Tibial artery (tissue), 4 donors: ENCODE measurements at regions not wholly inside any gene's neighbourhood (a gene's known extent, or its start where the extent isn't known, plus 50 kb on each side); places are given as distances from the start of the nearest gene placed in this dataset.

Source experiments
- DNase-seq, 2 donors: peaks; one replicate each; pipeline ENCODE4 v3.0.0-alpha.2; 2019
- H3K27ac ChIP-seq, 2 donors: fragments of 200-600 bp; sonication (generic) in 1 of 2; 1 replicate in 1 of 2; 2 replicates in 1 of 2; pipeline ENCODE4 v1.5.1; 2018 to 2019; ENCODE audit warnings: mild to moderate bottlenecking in 1 of 2
- H3K27me3 ChIP-seq, 2 donors: fragments of 200-600 bp; sonication (generic) in 1 of 2; one replicate each; pipeline versions ENCODE4 v1.5.1 to v1.6.0; 2016 to 2019
- H3K36me3 ChIP-seq, 3 donors: fragments of 200-600 bp; sonication (generic) in 2 of 3; one replicate each; pipeline ENCODE4 v1.5.1; 2016 to 2019; ENCODE audit warnings: mild to moderate bottlenecking in 2 of 3
- H3K4me1 ChIP-seq, 4 donors: fragments of 200-600 bp; sonication (generic) in 2 of 4; 1 replicate in 3 of 4; 2 replicates in 1 of 4; pipeline ENCODE4 v1.5.1; 2016 to 2019
- H3K4me3 ChIP-seq, 2 donors: fragments of 200-600 bp; sonication (generic) in 1 of 2; 1 replicate in 1 of 2; 2 replicates in 1 of 2; pipeline ENCODE4 v1.5.1; 2018 to 2019; ENCODE audit warnings: mild to moderate bottlenecking in 2 of 2
- H3K9me3 ChIP-seq, 3 donors: fragments of 200-600 bp; sonication (generic) in 1 of 3; one replicate each; pipeline ENCODE4 v1.5.1; 2016 to 2019
- CTCF ChIP-seq, 2 experiments: fragments of 200-600 bp in 1 of 2; fragments of 450-650 bp in 1 of 2; IDR thresholded peaks; one replicate each; pipeline ENCODE4 v1.5.1; 2017 to 2019; ENCODE audit warnings: antibody characterized with exemption in 2 of 2, mild to moderate bottlenecking in 1 of 2, moderate library complexity in 1 of 2
- intact Hi-C: fragments of 100-400 bp; cut with DNase I; formaldehyde crosslinking; loops from one replicate; pipeline ENCODE4 v1.15.0; 2023; ENCODE audit warnings: low total_unique reads

DNA sequence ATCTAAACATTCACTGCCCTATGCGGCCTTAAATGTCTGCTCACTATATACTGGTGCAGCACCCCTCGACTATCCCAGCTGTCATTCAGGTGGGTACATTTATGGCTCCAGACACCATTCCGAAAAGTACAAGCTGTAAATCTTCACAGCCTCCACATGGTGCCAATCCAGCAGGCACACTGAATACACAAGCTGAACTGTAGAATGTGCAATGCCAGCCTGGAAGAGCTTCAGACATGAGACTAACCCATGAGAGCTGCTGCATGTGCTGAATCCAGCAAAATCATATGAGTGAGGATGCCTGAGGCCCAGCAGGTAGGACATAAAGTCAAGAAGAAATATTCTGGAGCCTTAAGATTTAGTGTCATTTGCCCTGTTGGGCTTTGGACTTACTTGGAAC is 483.8 kb upstream of the GRIA1 start:
- Histone ChIP-seq H3K27me3 (no peaks in the 10 kb centered on the region), H3K4me3 (no peak overlapping the region), H3K4me1 (no peaks in the 10 kb centered on the region), H3K36me3 (no peaks in the 10 kb centered on the region), H3K9me3 (peaks cover 0 to 11% (median 6%) of the 10 kb centered on the region in 3 donors), H3K27ac (no peak overlapping the region)
- no peak for TF ChIP-seq CTCF (IDR thresholded peaks at IDR 0.05)
- intact Hi-C loops, result no loop called here
- no peak for DNase-seq

DNA sequence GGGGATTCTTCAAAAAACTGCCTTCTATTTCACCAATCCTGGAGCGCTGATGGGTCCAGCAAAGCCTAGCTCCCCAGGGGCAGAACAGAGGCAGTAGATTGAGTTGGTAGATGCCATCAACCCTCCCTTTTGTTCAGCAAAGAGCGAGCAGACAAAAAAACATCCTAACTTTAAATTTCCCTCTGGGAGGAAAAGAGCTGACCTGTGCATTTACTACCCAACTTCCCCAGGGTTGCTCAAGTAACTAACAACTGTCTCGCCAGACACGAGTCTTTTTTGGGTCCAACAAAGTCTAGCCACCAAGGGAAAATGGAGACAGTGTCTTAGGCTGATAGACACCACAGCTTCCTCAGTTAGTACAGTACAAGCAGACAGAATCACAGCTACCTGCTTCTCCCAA is 476.3 kb upstream of the GRIA1 start:
- Histone ChIP-seq H3K9me3 (peaks cover 0 to 19% (median 4%) of the 10 kb centered on the region in 3 donors), H3K4me3 (no peak overlapping the region), H3K36me3 (no peaks in the 10 kb centered on the region), H3K4me1 (no peaks in the 10 kb centered on the region), H3K27ac (no peak overlapping the region), H3K27me3 (no peaks in the 10 kb centered on the region)
- intact Hi-C loops, result no loop called here
- no peak for DNase-seq
- no peak for TF ChIP-seq CTCF (IDR thresholded peaks at IDR 0.05)

GRCh38 chr5:153018121-153018520 is 472.3 kb upstream of the GRIA1 start:
- intact Hi-C loops, result no loop called here
- H3K36me3 ChIP-seq, result no peaks in the 10 kb centered on the region
- TF ChIP-seq CTCF (IDR thresholded peaks at IDR 0.05), result no peak

DNA sequence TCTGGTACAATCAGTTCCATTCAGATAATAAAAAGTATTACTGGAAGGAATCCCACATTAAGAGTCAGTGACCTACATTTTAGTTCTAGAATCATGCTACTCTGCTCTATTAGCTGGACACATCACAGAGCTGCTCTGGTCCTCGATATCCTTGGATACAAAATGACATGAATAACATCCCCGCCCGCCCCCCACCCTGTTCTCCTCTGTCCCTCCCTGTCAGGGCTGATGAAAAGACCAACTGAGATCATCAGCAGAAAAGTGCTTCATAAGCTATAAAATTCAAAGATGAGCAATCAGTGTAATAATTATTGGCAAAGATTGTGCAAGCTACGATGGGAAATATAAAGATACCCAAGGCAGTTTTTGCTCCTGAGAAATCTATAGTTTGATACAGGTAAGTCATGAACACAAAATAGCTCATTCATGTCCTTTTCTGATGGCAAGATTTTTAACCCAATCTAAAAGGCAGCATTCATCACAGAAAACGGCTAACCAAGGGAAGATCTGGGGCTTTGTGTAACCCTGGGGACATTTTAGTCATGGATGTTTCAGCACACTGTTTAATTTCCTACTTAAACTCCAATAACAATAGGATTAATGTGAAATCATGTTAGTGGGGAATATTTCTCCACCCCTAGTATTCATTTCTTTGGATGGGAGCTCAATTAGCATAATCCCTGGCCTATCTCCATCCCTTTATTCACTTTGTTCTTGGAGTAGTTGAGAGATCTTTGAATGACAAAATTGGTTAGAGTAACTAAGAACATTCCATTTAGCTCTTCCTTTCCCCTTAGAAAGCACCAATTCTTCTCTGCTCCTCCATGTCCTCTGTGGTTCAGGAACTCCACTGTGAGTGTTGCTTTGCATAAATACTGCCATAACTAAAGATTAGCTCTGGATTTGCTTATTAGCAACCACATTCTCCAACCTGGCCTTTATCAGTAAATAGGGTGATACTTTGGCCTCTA is 459.4 kb upstream of the GRIA1 start:
- Histone ChIP-seq H3K9me3 (no peaks in the 10 kb centered on the region), H3K27me3 (no peaks in the 10 kb centered on the region), H3K4me1 (no peaks in the 10 kb centered on the region), H3K4me3 (no peak overlapping the region), H3K27ac (no peak overlapping the region), H3K36me3 (no peaks in the 10 kb centered on the region)
- DNase-seq, result no peak
- no peak for TF ChIP-seq CTCF (IDR thresholded peaks at IDR 0.05)
- intact Hi-C loops, result no loop called here

More at GRCh38 chr5:153018121-153018520, 472.3 kb upstream of the GRIA1 start:
- no peak for DNase-seq
- Histone ChIP-seq H3K9me3 (peaks cover 0 to 31% (median 12%) of the 10 kb centered on the region in 3 donors), H3K27ac (no peak overlapping the region), H3K4me3 (no peak overlapping the region), H3K27me3 (no peaks in the 10 kb centered on the region), H3K4me1 (no peaks in the 10 kb centered on the region)

DNA sequence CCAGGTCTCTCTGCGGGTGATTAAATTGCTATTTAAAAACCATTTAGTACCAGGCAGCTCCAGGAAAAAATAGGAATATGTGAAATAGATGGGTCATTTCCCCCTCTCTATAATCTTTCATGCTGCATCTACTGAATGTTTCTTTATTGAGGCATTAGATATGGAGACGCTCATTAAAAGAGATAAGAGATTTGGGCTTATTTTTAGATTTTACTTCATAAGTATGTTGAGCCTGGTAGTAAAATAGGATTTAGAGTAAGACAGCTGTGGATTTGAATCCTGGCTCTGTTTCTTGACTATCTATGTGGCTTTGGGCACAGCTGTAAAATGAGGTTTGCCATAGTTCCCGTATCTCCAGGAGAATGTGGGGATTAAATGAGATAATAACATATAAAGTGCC is 451.0 kb upstream of the GRIA1 start:
- no peak overlapping the region for H3K4me3 ChIP-seq
- no peak overlapping the region for H3K27ac ChIP-seq
- H3K36me3 ChIP-seq, result no peaks in the 10 kb centered on the region
- H3K27me3 ChIP-seq, result no peaks in the 10 kb centered on the region
- no peak for TF ChIP-seq CTCF (IDR thresholded peaks at IDR 0.05)
- no peaks in the 10 kb centered on the region for H3K4me1 ChIP-seq
- no peak for DNase-seq
- intact Hi-C loops, result no loop called here
- no peaks in the 10 kb centered on the region for H3K9me3 ChIP-seq
